A673 (cell line): ENCODE measurements at regions not wholly inside any gene's neighbourhood (a gene's known extent, or its start where the extent isn't known, plus 50 kb on each side); places are given as distances from the start of the nearest gene placed in this dataset.

Experiments used
- CTCF ChIP-seq: fragments of 300-800, 200-600 bp; sonication (generic); conservative IDR thresholded peaks from 2 replicates; pipeline ENCODE4 v1.5.1; 2017; ENCODE audit warnings: low read depth, mild to moderate bottlenecking, antibody characterized with exemption, low read length, moderate library complexity, mixed read lengths
- EZH2 ChIP-seq: fragments of 200-600 bp; sonication (generic); IDR thresholded peaks from 2 replicates; pipeline ENCODE4 v1.6.1; 2017; ENCODE audit warnings: borderline replicate concordance, low read depth, mild to moderate bottlenecking, mixed read lengths, antibody characterized with exemption, low read length; ENCODE audit not compliant: poor library complexity, severe bottlenecking

DNA sequence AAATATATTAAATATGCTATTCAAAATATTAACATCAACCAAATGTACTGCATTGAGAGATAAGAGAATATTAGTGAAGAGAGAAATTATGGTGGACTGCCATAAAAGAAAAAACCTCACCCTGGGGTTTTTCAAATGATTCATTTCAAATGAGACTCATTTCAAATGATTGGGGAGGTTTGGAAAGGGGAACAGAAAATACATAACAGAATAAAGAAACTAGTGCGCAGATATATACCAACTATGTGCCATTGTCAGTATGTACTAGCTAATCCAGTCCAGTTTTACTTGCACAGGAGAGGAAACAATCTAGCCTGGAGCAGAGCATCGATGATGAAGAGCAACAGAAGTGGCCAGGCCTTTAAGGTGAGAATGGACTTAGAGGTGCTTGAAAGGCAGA, 651.6 kb upstream of the RORB start:
- TF ChIP-seq CTCF, result no peak
- TF ChIP-seq EZH2, result no peak
